T-helper 1 cell treated with Interleukin-12 subunit alpha and Interleukin-12 subunit beta and Interleukin-4 antibody, amounts not matched to agents 30 μg/mL and 1 μg/mL, for 36 hours (primary cell): ENCODE measurements at regions not wholly inside any gene's neighbourhood (a gene's known extent, or its start where the extent isn't known, plus 50 kb on each side); places are given as distances from the start of the nearest gene placed in this dataset.
"Not testable (repeated sequence)": the region's sequence is repeated elsewhere in the genome, so short reads cannot be mapped to it uniquely, and the experiment has no call there.

Experiments used
- H3K27ac Mint-ChIP-seq: one replicate; pipeline ENCODE4 v1.8.0; 2021; ENCODE audit warnings: mild to moderate bottlenecking, mixed read lengths
- H3K27me3 Mint-ChIP-seq: one replicate; pipeline ENCODE4 v1.8.0; 2021; ENCODE audit warnings: low read depth, mixed read lengths
- H3K36me3 Mint-ChIP-seq: one replicate; pipeline ENCODE4 v1.8.0; 2021; ENCODE audit warnings: low read depth, mixed read lengths
- H3K4me1 Mint-ChIP-seq: one replicate; pipeline ENCODE4 v1.8.0; 2021; ENCODE audit warnings: low read depth, mixed read lengths
- H3K4me3 Mint-ChIP-seq: one replicate; pipeline ENCODE4 v1.8.0; 2021; ENCODE audit warnings: mild to moderate bottlenecking, moderate library complexity, mixed read lengths
- H3K9me3 Mint-ChIP-seq: one replicate; pipeline ENCODE4 v1.8.0; 2021; ENCODE audit warnings: mixed read lengths

- Mint-ChIP-seq H3K36me3 (no peaks in the 10 kb centered on the region), H3K4me1 (no peaks in the 10 kb centered on the region), H3K27ac (no peak overlapping the region), H3K4me3 (no peak overlapping the region), H3K9me3 (no peaks in the 10 kb centered on the region), H3K27me3 (peaks cover 17% of the 10 kb centered on the region)
Measured at GRCh38 chr5:39668980-39669379, 244.2 kb upstream of the DAB2 start.

- H3K27ac Mint-ChIP-seq, result no peak overlapping the region
- H3K36me3 Mint-ChIP-seq, result no peaks in the 10 kb centered on the region
- H3K9me3 Mint-ChIP-seq, result no peaks in the 10 kb centered on the region
- peaks cover 8% of the 10 kb centered on the region for H3K4me1 Mint-ChIP-seq
- H3K27me3 Mint-ChIP-seq, result peaks cover 4% of the 10 kb centered on the region
- H3K4me3 Mint-ChIP-seq, result no peak overlapping the region
Measured at GRCh38 chr5:39665328-39665727, 240.5 kb upstream of the DAB2 start.

- no peaks in the 10 kb centered on the region for H3K9me3 Mint-ChIP-seq
- H3K27me3 Mint-ChIP-seq, result peaks cover 3% of the 10 kb centered on the region
- no peak overlapping the region for H3K27ac Mint-ChIP-seq
- H3K36me3 Mint-ChIP-seq, result no peaks in the 10 kb centered on the region
- no peak overlapping the region for H3K4me3 Mint-ChIP-seq
- peaks cover 20% of the 10 kb centered on the region for H3K4me1 Mint-ChIP-seq
Measured at GRCh38 chr5:39662945-39663344, 238.2 kb upstream of the DAB2 start.

- no peaks in the 10 kb centered on the region for H3K36me3 Mint-ChIP-seq
- H3K4me1 Mint-ChIP-seq, result peaks cover 25% of the 10 kb centered on the region
- no peak overlapping the region for H3K27ac Mint-ChIP-seq
- H3K9me3 Mint-ChIP-seq, result no peaks in the 10 kb centered on the region
- H3K4me3 Mint-ChIP-seq, result no peak overlapping the region
- peaks cover 11% of the 10 kb centered on the region for H3K27me3 Mint-ChIP-seq
Measured at GRCh38 chr5:39661026-39661779, 236.4 kb upstream of the DAB2 start.

GRCh38 chr5:39660020-39660419, 235.2 kb upstream of the DAB2 start:
- Mint-ChIP-seq H3K4me1 (peaks cover 25% of the 10 kb centered on the region), H3K27ac (no peak overlapping the region), H3K4me3 (no peak overlapping the region), H3K36me3 (no peaks in the 10 kb centered on the region), H3K9me3 (no peaks in the 10 kb centered on the region), H3K27me3 (peaks cover 11% of the 10 kb centered on the region)

- no peaks in the 10 kb centered on the region for H3K36me3 Mint-ChIP-seq
- H3K4me3 Mint-ChIP-seq, result no peak overlapping the region
- no peaks in the 10 kb centered on the region for H3K9me3 Mint-ChIP-seq
- H3K27me3 Mint-ChIP-seq, result peaks cover 11% of the 10 kb centered on the region
- no peak overlapping the region for H3K27ac Mint-ChIP-seq
- peaks cover 25% of the 10 kb centered on the region for H3K4me1 Mint-ChIP-seq
Measured at GRCh38 chr5:39658866-39659265, 234.1 kb upstream of the DAB2 start.

- Mint-ChIP-seq H3K4me1 (peaks cover 25% of the 10 kb centered on the region), H3K27me3 (peaks cover 11% of the 10 kb centered on the region), H3K4me3 (no peak overlapping the region), H3K36me3 (no peaks in the 10 kb centered on the region), H3K9me3 (no peaks in the 10 kb centered on the region), H3K27ac (peak overlapping the region; percentile 4)
Measured at GRCh38 chr5:39657943-39658342, 233.2 kb upstream of the DAB2 start.

GRCh38 chr5:39656600-39656999, 231.8 kb upstream of the DAB2 start:
- Mint-ChIP-seq H3K27ac (no peak overlapping the region), H3K4me3 (no peak overlapping the region), H3K27me3 (peaks cover 13% of the 10 kb centered on the region), H3K36me3 (no peaks in the 10 kb centered on the region), H3K9me3 (no peaks in the 10 kb centered on the region), H3K4me1 (peaks cover 25% of the 10 kb centered on the region)

GRCh38 chr5:39654715-39655114, 229.9 kb upstream of the DAB2 start:
- Mint-ChIP-seq H3K4me3 (no peak overlapping the region), H3K27ac (no peak overlapping the region), H3K4me1 (peaks cover 17% of the 10 kb centered on the region), H3K9me3 (no peaks in the 10 kb centered on the region), H3K27me3 (peaks cover 12% of the 10 kb centered on the region), H3K36me3 (no peaks in the 10 kb centered on the region)

GRCh38 chr5:39652481-39652880, 227.7 kb upstream of the DAB2 start:
- H3K9me3 Mint-ChIP-seq, H3K36me3 Mint-ChIP-seq, H3K4me3 Mint-ChIP-seq, H3K27ac Mint-ChIP-seq, H3K4me1 Mint-ChIP-seq: not testable (repeated sequence)
- peaks cover 10% of the 10 kb centered on the region for H3K27me3 Mint-ChIP-seq

- Mint-ChIP-seq H3K4me1 (no peaks in the 10 kb centered on the region), H3K27ac (no peak overlapping the region), H3K4me3 (no peak overlapping the region), H3K9me3 (no peaks in the 10 kb centered on the region), H3K36me3 (no peaks in the 10 kb centered on the region), H3K27me3 (peaks cover 6% of the 10 kb centered on the region)
Measured at GRCh38 chr5:39652036-39652435, 227.3 kb upstream of the DAB2 start.

GRCh38 chr5:39650008-39650762, 225.4 kb upstream of the DAB2 start:
- Mint-ChIP-seq H3K36me3 (no peaks in the 10 kb centered on the region), H3K27ac (no peak overlapping the region), H3K4me1 (no peaks in the 10 kb centered on the region), H3K27me3 (peaks cover 9% of the 10 kb centered on the region), H3K9me3 (no peaks in the 10 kb centered on the region), H3K4me3 (no peak overlapping the region)

- peaks cover 9% of the 10 kb centered on the region for H3K27me3 Mint-ChIP-seq
- H3K36me3 Mint-ChIP-seq, result no peaks in the 10 kb centered on the region
- H3K4me1 Mint-ChIP-seq, result no peaks in the 10 kb centered on the region
- H3K27ac Mint-ChIP-seq, result no peak overlapping the region
- no peaks in the 10 kb centered on the region for H3K9me3 Mint-ChIP-seq
- H3K4me3 Mint-ChIP-seq, result no peak overlapping the region
Measured at GRCh38 chr5:39648848-39649227, 224.1 kb upstream of the DAB2 start.

GRCh38 chr5:39648085-39648847, 223.5 kb upstream of the DAB2 start:
- Mint-ChIP-seq H3K9me3 (no peaks in the 10 kb centered on the region), H3K27me3 (peaks cover 9% of the 10 kb centered on the region), H3K27ac (no peak overlapping the region), H3K36me3 (no peaks in the 10 kb centered on the region), H3K4me3 (no peak overlapping the region), H3K4me1 (no peaks in the 10 kb centered on the region)

- no peak overlapping the region for H3K4me3 Mint-ChIP-seq
- no peaks in the 10 kb centered on the region for H3K9me3 Mint-ChIP-seq
- H3K36me3 Mint-ChIP-seq, result no peaks in the 10 kb centered on the region
- peaks cover 22% of the 10 kb centered on the region for H3K27me3 Mint-ChIP-seq
- no peak overlapping the region for H3K27ac Mint-ChIP-seq
- H3K4me1 Mint-ChIP-seq, result no peaks in the 10 kb centered on the region
Measured at GRCh38 chr5:39640552-39640951, 215.8 kb upstream of the DAB2 start.
